Fibroblast of lung (primary cell): ENCODE measurements at regions not wholly inside any gene's neighbourhood (a gene's known extent, or its start where the extent isn't known, plus 50 kb on each side); places are given as distances from the start of the nearest gene placed in this dataset.

Experiments used
- EZH2 ChIP-seq: IDR thresholded peaks from 2 replicates; pipeline ENCODE4 v1.5.1; 2012; ENCODE audit warnings: low read length, control low read depth, mild to moderate bottlenecking; ENCODE audit errors: missing control alignments
- TF ChIP-seq, protein P1 (sequence below), 2 donors: IDR thresholded peaks in 1 of 2; conservative IDR thresholded peaks in 1 of 2; 1 replicate in 1 of 2; 2 replicates in 1 of 2; pipeline ENCODE4 v1.5.1; 2011 to 2012; ENCODE audit warnings: low read length in 2 of 2, control low read depth in 1 of 2, inconsistent platforms in 1 of 2, low read depth in 1 of 2, mild to moderate bottlenecking in 1 of 2

DNA sequence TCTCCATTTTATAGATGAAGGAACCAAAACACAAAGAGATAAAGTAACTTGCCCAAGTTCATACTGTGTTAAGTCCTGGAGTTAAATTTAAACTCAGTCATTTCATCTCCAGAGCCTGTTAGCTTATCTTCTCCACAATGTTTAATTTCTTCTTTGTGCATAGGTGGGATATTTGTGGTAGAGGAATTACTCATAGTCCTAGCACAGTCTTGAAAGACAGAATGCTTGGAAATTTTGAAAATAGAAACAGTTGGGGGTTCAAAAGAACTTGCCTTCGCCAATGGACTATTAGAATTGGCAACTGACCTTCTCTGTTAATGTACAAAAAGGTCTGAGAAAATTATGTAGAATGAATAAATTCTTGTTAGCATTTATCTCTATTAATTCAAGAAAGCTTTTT, 832.0 kb upstream of the PRMT6 start:
- TF ChIP-seq, protein P1, sequence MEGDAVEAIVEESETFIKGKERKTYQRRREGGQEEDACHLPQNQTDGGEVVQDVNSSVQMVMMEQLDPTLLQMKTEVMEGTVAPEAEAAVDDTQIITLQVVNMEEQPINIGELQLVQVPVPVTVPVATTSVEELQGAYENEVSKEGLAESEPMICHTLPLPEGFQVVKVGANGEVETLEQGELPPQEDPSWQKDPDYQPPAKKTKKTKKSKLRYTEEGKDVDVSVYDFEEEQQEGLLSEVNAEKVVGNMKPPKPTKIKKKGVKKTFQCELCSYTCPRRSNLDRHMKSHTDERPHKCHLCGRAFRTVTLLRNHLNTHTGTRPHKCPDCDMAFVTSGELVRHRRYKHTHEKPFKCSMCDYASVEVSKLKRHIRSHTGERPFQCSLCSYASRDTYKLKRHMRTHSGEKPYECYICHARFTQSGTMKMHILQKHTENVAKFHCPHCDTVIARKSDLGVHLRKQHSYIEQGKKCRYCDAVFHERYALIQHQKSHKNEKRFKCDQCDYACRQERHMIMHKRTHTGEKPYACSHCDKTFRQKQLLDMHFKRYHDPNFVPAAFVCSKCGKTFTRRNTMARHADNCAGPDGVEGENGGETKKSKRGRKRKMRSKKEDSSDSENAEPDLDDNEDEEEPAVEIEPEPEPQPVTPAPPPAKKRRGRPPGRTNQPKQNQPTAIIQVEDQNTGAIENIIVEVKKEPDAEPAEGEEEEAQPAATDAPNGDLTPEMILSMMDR (conservative IDR thresholded peaks at IDR 0.05 in 1 of 2, IDR thresholded peaks at IDR 0.05 in 1 of 2; ENCODE audit: low read depth in 1 of 2, low read length in 2 of 2): no peak
- no peak for TF ChIP-seq EZH2
